OCI-LY3 (cell line): ENCODE measurements at regions not wholly inside any gene's neighbourhood (a gene's known extent, or its start where the extent isn't known, plus 50 kb on each side); places are given as distances from the start of the nearest gene placed in this dataset.
"Not testable (repeated sequence)": the region's sequence is repeated elsewhere in the genome, so short reads cannot be mapped to it uniquely, and the experiment has no call there.

Experiments
- H2AFZ ChIP-seq: fragments of 200-600, 300-600 bp; shearing (Covaris generic); 2 replicates; pipeline ENCODE4 v1.6.0; 2014; ENCODE audit warnings: antibody characterized with exemption, low read depth, low read length
- H3K27ac ChIP-seq: fragments of 200-600, 300-600 bp; sonication (generic); 2 replicates; pipeline ENCODE4 v1.5.1; 2014; ENCODE audit warnings: mild to moderate bottlenecking, low read length, moderate library complexity, mixed read lengths
- H3K27me3 ChIP-seq: fragments of 200-600, 300-600 bp; sonication (generic); 2 replicates; pipeline ENCODE4 v1.6.1; 2014; ENCODE audit warnings: low read depth, low read length, mixed read lengths
- H3K36me3 ChIP-seq: fragments of 200-600, 300-600 bp; sonication (generic); replicated peaks from 2 replicates; pipeline ENCODE3; 2014; ENCODE audit warnings: low read depth, low read length, mixed read lengths
- H3K4me1 ChIP-seq: fragments of 300-600, 200-600 bp; sonication (generic); 2 replicates; pipeline ENCODE4 v1.6.1; 2014; ENCODE audit warnings: low read length, mixed read lengths
- H3K4me2 ChIP-seq: fragments of 200-600, 300-600 bp; sonication (generic); 2 replicates; pipeline ENCODE4 v1.6.1; 2014; ENCODE audit warnings: low read length, mixed read lengths
- H3K4me3 ChIP-seq: fragments of 300-600, 200-600 bp; sonication (generic); 2 replicates; pipeline ENCODE4 v1.5.1; 2014; ENCODE audit warnings: antibody characterized with exemption, mild to moderate bottlenecking, low read length, moderate library complexity
- H3K79me2 ChIP-seq: fragments of 300-600, 200-600 bp; shearing (Covaris generic); 2 replicates; pipeline ENCODE4 v1.6.1; 2014; ENCODE audit warnings: mild to moderate bottlenecking, low read length, mixed read lengths
- H3K9ac ChIP-seq: fragments of 300-600, 200-600 bp; shearing (Covaris generic); 2 replicates; pipeline ENCODE4 v1.6.0; 2014; ENCODE audit warnings: mild to moderate bottlenecking, low read length, moderate library complexity
- H3K9me3 ChIP-seq: fragments of 200-600, 300-600 bp; shearing (Covaris generic); 2 replicates; pipeline ENCODE4 v1.6.1; 2014; ENCODE audit warnings: low read length, mixed read lengths; ENCODE audit not compliant: insufficient read depth
- H4K20me1 ChIP-seq: fragments of 200-600, 300-600 bp; sonication (generic); 2 replicates; pipeline ENCODE4 v1.6.1; 2016; ENCODE audit warnings: low read length, mixed read lengths; ENCODE audit not compliant: insufficient read depth
- EZH2phosphoT487 ChIP-seq: fragments of 200-600 bp; shearing (Covaris generic); IDR thresholded peaks from 2 replicates; pipeline ENCODE4 v1.6.1; 2018; ENCODE audit warnings: antibody characterized with exemption, mixed run types, low read depth
- TF ChIP-seq, protein P1 (sequence below): fragments of 200-600, 300-600 bp; sonication (generic); IDR thresholded peaks from 2 replicates; pipeline ENCODE4 v1.5.1; 2014; ENCODE audit warnings: antibody characterized with exemption, low read length, low read depth

DNA sequence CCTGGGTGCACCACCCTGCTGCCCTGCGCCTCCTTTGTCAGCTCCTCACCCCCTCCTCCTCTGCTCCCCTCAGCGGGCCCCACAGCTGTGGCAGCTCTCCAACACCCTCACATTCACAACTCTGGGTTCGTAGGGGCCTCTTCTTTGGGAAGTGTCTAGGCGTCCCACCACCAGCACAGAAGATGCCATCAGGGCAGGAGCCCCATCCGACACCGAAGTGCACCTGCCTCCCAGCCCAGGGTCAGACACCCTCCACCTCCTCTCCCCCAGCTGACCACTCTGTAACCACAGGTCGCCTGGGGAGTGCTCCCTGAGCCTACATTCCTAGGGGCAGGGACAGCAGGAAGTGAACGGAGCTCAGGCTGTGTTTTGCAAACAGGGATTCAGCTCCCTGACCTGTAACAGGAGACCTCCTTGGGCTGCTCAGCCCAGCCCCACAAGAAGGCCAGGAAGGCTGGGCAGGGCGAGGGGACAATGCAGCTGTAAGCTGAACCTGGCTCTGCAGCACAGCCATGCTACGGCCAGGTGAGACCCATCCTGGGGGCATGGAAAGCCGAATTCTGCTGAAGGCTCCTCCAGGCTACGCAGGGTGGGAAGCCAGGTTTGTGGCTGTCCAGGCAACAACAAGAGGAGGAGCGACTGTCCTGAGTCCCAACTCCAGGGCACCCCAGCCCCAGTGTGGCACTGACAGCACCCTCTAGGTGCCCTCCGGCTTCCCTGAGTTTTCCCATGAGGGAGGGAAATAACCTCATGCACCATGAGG is 269.0 kb downstream of the GOLGA6L6 start:
- Histone ChIP-seq H3K9ac (no peak overlapping the region), H3K4me2 (no peak overlapping the region), H3K27me3 (no peaks in the 10 kb centered on the region), H2AFZ (no peak overlapping the region), H4K20me1 (no peaks in the 10 kb centered on the region), H3K9me3 (no peaks in the 10 kb centered on the region), H3K27ac (no peak overlapping the region), H3K4me3 (no peak overlapping the region), H3K36me3 (no peaks in the 10 kb centered on the region), H3K79me2 (no peaks in the 10 kb centered on the region), H3K4me1 (no peaks in the 10 kb centered on the region)
- TF ChIP-seq, protein P1, sequence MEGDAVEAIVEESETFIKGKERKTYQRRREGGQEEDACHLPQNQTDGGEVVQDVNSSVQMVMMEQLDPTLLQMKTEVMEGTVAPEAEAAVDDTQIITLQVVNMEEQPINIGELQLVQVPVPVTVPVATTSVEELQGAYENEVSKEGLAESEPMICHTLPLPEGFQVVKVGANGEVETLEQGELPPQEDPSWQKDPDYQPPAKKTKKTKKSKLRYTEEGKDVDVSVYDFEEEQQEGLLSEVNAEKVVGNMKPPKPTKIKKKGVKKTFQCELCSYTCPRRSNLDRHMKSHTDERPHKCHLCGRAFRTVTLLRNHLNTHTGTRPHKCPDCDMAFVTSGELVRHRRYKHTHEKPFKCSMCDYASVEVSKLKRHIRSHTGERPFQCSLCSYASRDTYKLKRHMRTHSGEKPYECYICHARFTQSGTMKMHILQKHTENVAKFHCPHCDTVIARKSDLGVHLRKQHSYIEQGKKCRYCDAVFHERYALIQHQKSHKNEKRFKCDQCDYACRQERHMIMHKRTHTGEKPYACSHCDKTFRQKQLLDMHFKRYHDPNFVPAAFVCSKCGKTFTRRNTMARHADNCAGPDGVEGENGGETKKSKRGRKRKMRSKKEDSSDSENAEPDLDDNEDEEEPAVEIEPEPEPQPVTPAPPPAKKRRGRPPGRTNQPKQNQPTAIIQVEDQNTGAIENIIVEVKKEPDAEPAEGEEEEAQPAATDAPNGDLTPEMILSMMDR: no peak
- no peak for TF ChIP-seq EZH2phosphoT487

DNA sequence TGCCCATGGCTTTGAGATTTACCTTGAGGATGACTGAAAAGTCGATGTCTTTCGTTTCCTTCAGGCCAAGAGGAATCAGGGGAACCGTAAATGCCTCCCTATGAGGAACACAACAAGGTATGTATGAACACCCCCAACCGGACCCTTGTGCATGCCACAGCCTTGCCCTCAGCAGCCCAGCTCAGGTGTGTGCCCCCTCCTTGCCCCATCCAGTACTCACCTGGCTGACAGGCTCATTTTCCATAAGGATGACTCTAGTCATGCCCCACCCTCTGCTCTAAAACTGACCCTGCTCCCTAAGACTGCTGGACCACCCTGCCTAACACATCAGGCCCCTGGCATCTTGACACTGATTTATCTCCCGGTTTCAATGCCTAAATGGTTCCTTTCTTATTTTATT is 270.0 kb downstream of the GOLGA6L6 start:
- no peaks in the 10 kb centered on the region for H3K27me3 ChIP-seq
- H3K9me3 ChIP-seq: no peaks in the 10 kb centered on the region
- no peak overlapping the region for H2AFZ ChIP-seq

DNA sequence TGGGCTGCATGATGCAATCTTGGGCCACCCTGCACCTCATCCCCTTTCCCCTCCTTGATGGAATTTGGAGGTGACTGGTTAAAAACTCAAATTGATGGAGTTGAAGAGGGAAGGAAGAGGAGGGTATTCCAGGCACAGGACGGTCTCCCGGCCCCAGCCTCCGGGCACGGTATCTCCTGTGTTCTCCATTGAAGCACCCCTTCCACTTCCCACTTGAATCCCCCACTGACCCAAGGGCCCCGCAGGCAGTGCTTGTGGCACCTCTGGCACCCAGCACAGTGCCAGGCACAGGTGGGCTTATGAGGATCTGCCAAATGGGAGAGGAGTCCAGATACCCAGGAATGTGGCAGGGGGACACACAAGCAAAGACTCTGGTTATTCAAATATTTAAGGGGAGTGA is 271.6 kb downstream of the GOLGA6L6 start:
- not testable (repeated sequence) for H4K20me1 ChIP-seq, H3K9ac ChIP-seq, H2AFZ ChIP-seq, H3K36me3 ChIP-seq, H3K27ac ChIP-seq, H3K4me3 ChIP-seq, H3K27me3 ChIP-seq, H3K4me2 ChIP-seq, H3K9me3 ChIP-seq, H3K79me2 ChIP-seq, H3K4me1 ChIP-seq

More for the DNA sequence above, 270.0 kb downstream of the GOLGA6L6 start:
- H3K27ac ChIP-seq: no peak overlapping the region
- H3K4me2 ChIP-seq: no peak overlapping the region
- H3K9ac ChIP-seq: no peak overlapping the region
- no peak overlapping the region for H3K4me3 ChIP-seq
- H3K4me1 ChIP-seq: no peaks in the 10 kb centered on the region
- no peak for TF ChIP-seq EZH2phosphoT487
- TF ChIP-seq, protein P1: no peak
- H4K20me1 ChIP-seq: no peaks in the 10 kb centered on the region
- no peaks in the 10 kb centered on the region for H3K79me2 ChIP-seq
- H3K36me3 ChIP-seq: no peaks in the 10 kb centered on the region

GRCh38 chr15:20267996-20268395 is 273.6 kb downstream of the GOLGA6L6 start:
- H3K4me3 ChIP-seq, H3K36me3 ChIP-seq, H3K4me2 ChIP-seq, H3K27me3 ChIP-seq, H2AFZ ChIP-seq, H3K4me1 ChIP-seq, H3K9ac ChIP-seq, H3K79me2 ChIP-seq, H3K9me3 ChIP-seq, H4K20me1 ChIP-seq, H3K27ac ChIP-seq: not testable (repeated sequence)

DNA sequence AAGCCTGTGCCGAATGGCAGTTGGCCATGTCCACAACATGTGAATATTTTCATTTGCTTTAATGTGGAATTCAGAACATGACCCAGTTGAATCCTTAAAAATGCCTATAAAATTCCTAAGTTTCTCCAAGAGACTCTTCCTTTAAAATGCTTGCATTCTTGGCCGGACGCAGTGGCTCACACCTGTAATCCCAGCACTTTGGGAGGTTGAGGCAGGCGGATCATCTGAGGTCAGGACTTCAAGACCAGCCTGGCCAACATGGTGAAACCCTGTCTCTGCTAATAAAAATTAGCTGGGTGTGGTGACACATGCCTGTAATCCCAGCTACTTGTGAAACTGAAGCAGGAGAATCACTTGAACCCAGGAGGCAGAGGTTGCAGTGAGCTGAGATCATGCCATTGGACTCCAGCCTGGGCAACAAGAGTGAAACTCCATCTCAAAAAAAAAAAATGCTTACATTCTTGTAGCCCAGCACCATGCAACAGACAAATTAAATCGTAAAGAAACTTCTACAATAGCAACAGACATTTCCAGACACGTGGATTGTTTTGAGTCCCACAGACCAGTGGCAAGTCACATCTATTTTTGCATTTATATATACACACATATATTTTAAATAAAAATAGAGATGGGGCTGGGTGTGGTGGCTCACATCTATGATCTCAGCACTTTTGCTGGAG is 274.4 kb downstream of the GOLGA6L6 start:
- H3K36me3 ChIP-seq, H3K4me2 ChIP-seq, H3K9ac ChIP-seq, H4K20me1 ChIP-seq, H3K4me3 ChIP-seq, H3K27ac ChIP-seq, H3K9me3 ChIP-seq, H3K4me1 ChIP-seq, H3K79me2 ChIP-seq, H3K27me3 ChIP-seq, H2AFZ ChIP-seq: not testable (repeated sequence)

DNA sequence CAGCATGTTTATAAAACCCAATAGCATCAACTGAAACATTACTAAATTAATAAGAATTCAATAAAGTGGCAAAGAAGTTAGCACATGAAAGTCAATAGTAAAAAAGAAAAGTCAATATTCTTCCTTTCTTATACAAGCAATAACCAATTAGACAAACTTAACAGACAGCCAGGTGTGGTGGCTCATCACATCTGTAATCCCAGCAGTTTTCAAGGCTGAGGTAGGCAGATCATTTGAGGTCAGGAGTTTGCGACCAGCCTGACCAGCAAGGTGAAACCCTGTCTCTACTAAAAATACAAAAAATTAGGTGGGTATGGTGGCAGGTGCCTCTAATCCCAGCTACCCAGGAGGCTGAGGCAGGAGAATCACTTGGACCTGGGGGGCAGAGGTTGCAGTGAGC is 275.9 kb downstream of the GOLGA6L6 start:
- H3K4me3 ChIP-seq, H3K36me3 ChIP-seq, H3K4me1 ChIP-seq, H3K9me3 ChIP-seq, H3K4me2 ChIP-seq, H4K20me1 ChIP-seq, H2AFZ ChIP-seq, H3K27me3 ChIP-seq, H3K79me2 ChIP-seq, H3K9ac ChIP-seq, H3K27ac ChIP-seq: not testable (repeated sequence)

- not testable (repeated sequence) for H3K9me3 ChIP-seq, H3K9ac ChIP-seq, H3K27me3 ChIP-seq, H2AFZ ChIP-seq, H3K79me2 ChIP-seq, H3K4me1 ChIP-seq, H4K20me1 ChIP-seq, H3K4me2 ChIP-seq, H3K36me3 ChIP-seq, H3K4me3 ChIP-seq, H3K27ac ChIP-seq
Observed at GRCh38 chr15:20261321-20262280, 280.0 kb downstream of the GOLGA6L6 start.
